IMR-90 (cell line): ENCODE measurements at regions not wholly inside any gene's neighbourhood (a gene's known extent, or its start where the extent isn't known, plus 50 kb on each side); places are given as distances from the start of the nearest gene placed in this dataset.
A peak's percentile ranks its signal among the peaks of the same experiment; 100 is the strongest.

ENCODE experiments used
- ATAC-seq: fragments of 200-7000 bp; cut with Tn5 transposase; 2 replicates; pipeline ENCODE4 v1.9.1; 2020; ENCODE audit warnings: low read depth, mild to moderate bottlenecking, moderate library complexity
- BruUV-seq: library from RNA; stranded (reverse); fragments of 400-500 nt; replicated peaks from 2 replicates; lab custom pipeline; 2021; lab: Mats Ljungman, UMichigan
- CTCF ChIA-PET: fragments of 300-600 bp; formaldehyde crosslinking; extraction: SDS; loops from one replicate; lab custom pipeline; 2021; ENCODE audit warnings: antibody characterized with exemption; lab: Yijun Ruan, JAX
- POLR2A ChIA-PET: fragments of 300-600 bp; sonication (Branson Sonifier 250); formaldehyde crosslinking; loops from one replicate; lab custom pipeline; 2022; ENCODE audit warnings: antibody characterized with exemption; ENCODE audit not compliant: unreplicated experiment; lab: Charles Lee
- DNase-seq: peaks from one replicate; pipeline ENCODE4 v3.0.0; 2013
- H2AFZ ChIP-seq: replicated peaks from 2 replicates; pipeline ENCODE3; 2013; ENCODE audit warnings: low read length, mild to moderate bottlenecking; ENCODE audit not compliant: poor library complexity
- H2AK5ac ChIP-seq: 2 replicates; pipeline ENCODE4 v1.6.1; 2013; ENCODE audit warnings: low read depth, low read length, inconsistent platforms
- H2AK9ac ChIP-seq: replicated peaks from 2 replicates; pipeline ENCODE3; 2013; ENCODE audit warnings: mild to moderate bottlenecking, low read depth, low read length, moderate library complexity; ENCODE audit not compliant: poor library complexity
- H2BK120ac ChIP-seq: 2 replicates; pipeline ENCODE4 v1.6.1; 2013; ENCODE audit warnings: low read depth, low read length, inconsistent platforms
- H2BK15ac ChIP-seq: 3 replicates; pipeline ENCODE4 v1.6.1; 2013; ENCODE audit warnings: low read depth, low read length, inconsistent platforms
- H2BK20ac ChIP-seq: 2 replicates; pipeline ENCODE4 v1.6.1; 2013; ENCODE audit warnings: low read depth, mild to moderate bottlenecking, inconsistent platforms, low read length, moderate library complexity
- H2BK5ac ChIP-seq: 2 replicates; pipeline ENCODE4 v1.6.1; 2013; ENCODE audit warnings: mild to moderate bottlenecking, low read depth, low read length, inconsistent platforms; ENCODE audit not compliant: poor library complexity, severe bottlenecking
- H3K14ac ChIP-seq: replicated peaks from 2 replicates; pipeline ENCODE4 v1.6.1; 2013; ENCODE audit warnings: low read depth, low read length, inconsistent platforms
- H3K18ac ChIP-seq: 2 replicates; pipeline ENCODE4 v1.6.1; 2013; ENCODE audit warnings: low read depth, low read length, control low read depth
- H3K23ac ChIP-seq: 2 replicates; pipeline ENCODE4 v1.6.1; 2013; ENCODE audit warnings: low read depth, low read length, inconsistent platforms
- H3K27ac ChIP-seq: 2 replicates; pipeline ENCODE4 v1.5.1; 2013; ENCODE audit warnings: mild to moderate bottlenecking, control low read depth, low read length; ENCODE audit not compliant: insufficient read depth
- H3K27me3 ChIP-seq: 2 replicates; pipeline ENCODE4 v1.6.1; 2013; ENCODE audit warnings: low read length; ENCODE audit not compliant: control insufficient read depth, insufficient read depth
- H3K36me3 ChIP-seq: 2 replicates; pipeline ENCODE4 v1.6.1; 2013; ENCODE audit warnings: low read length, mixed read lengths; ENCODE audit not compliant: control insufficient read depth, insufficient read depth
- H3K4ac ChIP-seq: 2 replicates; pipeline ENCODE4 v1.6.1; 2013; ENCODE audit warnings: low read depth, low read length, inconsistent platforms
- H3K4me1 ChIP-seq: 2 replicates; pipeline ENCODE4 v1.6.1; 2013; ENCODE audit warnings: low read length, mixed read lengths; ENCODE audit not compliant: control insufficient read depth, insufficient read depth
- H3K4me2 ChIP-seq: 2 replicates; pipeline ENCODE4 v1.6.1; 2013; ENCODE audit warnings: low read depth, mild to moderate bottlenecking, control low read depth, low read length, moderate library complexity
- H3K4me3 ChIP-seq: 2 replicates; pipeline ENCODE4 v1.5.1; 2013; ENCODE audit warnings: low read depth, mild to moderate bottlenecking, control low read depth, low read length, moderate library complexity; ENCODE audit not compliant: insufficient read depth
- H3K56ac ChIP-seq: 2 replicates; pipeline ENCODE4 v1.6.1; 2013; ENCODE audit warnings: low read length, inconsistent platforms; ENCODE audit not compliant: insufficient read depth; ENCODE audit errors: extremely low read depth
- H3K79me1 ChIP-seq, 2 experiments: 2 replicates each; pipeline ENCODE4 v1.6.1; 2013; ENCODE audit warnings: low read length in 2 of 2, inconsistent platforms in 1 of 2, low read depth in 1 of 2
- H3K9ac ChIP-seq: 2 replicates; pipeline ENCODE4 v1.6.1; 2013; ENCODE audit warnings: low read depth, low read length, control low read depth
- H3K9me1 ChIP-seq: 2 replicates; pipeline ENCODE4 v1.6.1; 2013; ENCODE audit warnings: low read length, inconsistent platforms; ENCODE audit not compliant: insufficient read depth
- H3K9me3 ChIP-seq: 2 replicates; pipeline ENCODE4 v1.6.1; 2013; ENCODE audit warnings: low read length; ENCODE audit not compliant: control insufficient read depth, insufficient read depth
- H4K20me1 ChIP-seq: 2 replicates; pipeline ENCODE4 v1.6.1; 2013; ENCODE audit warnings: low read length, inconsistent platforms; ENCODE audit not compliant: insufficient read depth
- H4K5ac ChIP-seq: 2 replicates; pipeline ENCODE4 v1.6.1; 2013; ENCODE audit warnings: mild to moderate bottlenecking, low read depth, low read length, control low read depth
- H4K8ac ChIP-seq, 2 experiments: 2 replicates each; pipeline ENCODE4 v1.6.1; 2013; ENCODE audit warnings: low read depth in 2 of 2, low read length in 2 of 2, control low read depth in 1 of 2, inconsistent platforms in 1 of 2
- H4K91ac ChIP-seq: 2 replicates; pipeline ENCODE4 v1.6.1; 2013; ENCODE audit warnings: low read depth, low read length, inconsistent platforms; ENCODE audit not compliant: insufficient read depth
- BHLHE40 ChIP-seq: fragments of 150-350 bp; IDR thresholded peaks from 2 replicates; pipeline ENCODE4 v1.6.1; 2016; ENCODE audit warnings: mild to moderate bottlenecking, low read depth, low read length
- CEBPB ChIP-seq: IDR thresholded peaks from 2 replicates; pipeline ENCODE4 v1.6.1; 2012; ENCODE audit warnings: low read depth, low read length, improper control_type of control experiment
- CHD1 ChIP-seq: IDR thresholded peaks from 2 replicates; pipeline ENCODE4 v1.6.1; 2012; ENCODE audit warnings: low read depth, low read length, improper control_type of control experiment
- CTCF ChIP-seq: conservative IDR thresholded peaks from 2 replicates; pipeline ENCODE4 v1.5.1; 2012; ENCODE audit warnings: mild to moderate bottlenecking, low read depth, low read length, improper control_type of control experiment
- FOS ChIP-seq: fragments of 150-350 bp; IDR thresholded peaks from 2 replicates; pipeline ENCODE4 v1.6.1; 2016; ENCODE audit warnings: low read depth, low read length
- MAFK ChIP-seq: IDR thresholded peaks from 2 replicates; pipeline ENCODE4 v1.6.1; 2012; ENCODE audit warnings: low read depth, low read length, improper control_type of control experiment
- MAZ ChIP-seq: IDR thresholded peaks from 2 replicates; pipeline ENCODE4 v1.6.1; 2012; ENCODE audit warnings: low read depth, mild to moderate bottlenecking, low read length, improper control_type of control experiment, moderate library complexity, borderline replicate concordance
- MXI1 ChIP-seq: IDR thresholded peaks from 2 replicates; pipeline ENCODE4 v1.6.1; 2012; ENCODE audit warnings: low read depth, mild to moderate bottlenecking, low read length, moderate library complexity, borderline replicate concordance
- NFE2L2 ChIP-seq: fragments of 150-350 bp; IDR thresholded peaks from 2 replicates; pipeline ENCODE4 v1.6.1; 2016; ENCODE audit warnings: low read depth, mild to moderate bottlenecking, low read length
- POLR2A ChIP-seq: IDR thresholded peaks from 2 replicates; pipeline ENCODE4 v1.6.1; 2012; ENCODE audit warnings: mild to moderate bottlenecking, low read depth, low read length
- RAD21 ChIP-seq: IDR thresholded peaks from 2 replicates; pipeline ENCODE4 v1.6.1; 2012; ENCODE audit warnings: low read length, improper control_type of control experiment
- RCOR1 ChIP-seq: IDR thresholded peaks from 2 replicates; pipeline ENCODE4 v1.6.1; 2012; ENCODE audit warnings: mild to moderate bottlenecking, low read length, improper control_type of control experiment; ENCODE audit not compliant: insufficient replicate concordance
- RFX5 ChIP-seq: IDR thresholded peaks from 2 replicates; pipeline ENCODE4 v1.8.0; 2012; ENCODE audit warnings: low read depth, mild to moderate bottlenecking, low read length, moderate library complexity
- SMC3 ChIP-seq: fragments of 150-350 bp; IDR thresholded peaks from 2 replicates; pipeline ENCODE4 v1.6.1; 2016; ENCODE audit warnings: low read depth, mild to moderate bottlenecking, antibody characterized with exemption, low read length, moderate library complexity
- USF2 ChIP-seq: fragments of 150-350 bp; IDR thresholded peaks from 2 replicates; pipeline ENCODE4 v1.6.1; 2017; ENCODE audit warnings: mild to moderate bottlenecking, antibody characterized with exemption, low read length, low read depth
- WGBS, 2 experiments: methylation state at CpG; one replicate each; pipeline versions ENCODE4 v1.1.5 to v1.1.7; 2013; ENCODE audit warnings: missing lambda C conversion rate in 2 of 2; ENCODE audit not compliant: insufficient read length in 1 of 2; ENCODE audit errors: extremely low coverage in 2 of 2; 5-methylcytosine and 5-hydroxymethylcytosine counted together
- dilution Hi-C: fragments of 300-500 bp; cut with HindIII; formaldehyde crosslinking; loops from one replicate; pipeline ENCODE4 v1.14.3; 2018; ENCODE audit warnings: low sequenced_read_pairs; ENCODE audit not compliant: unreplicated experiment
- in situ Hi-C: fragments of 300-500 bp; cut with MboI; formaldehyde crosslinking; loops from 3 replicates; pipeline ENCODE4 v1.14.3; 2019; ENCODE audit warnings: low sequenced_read_pairs, inconsistent platforms, mixed read lengths
- intact Hi-C: fragments of 100-400 bp; cut with micrococcal nuclease; formaldehyde crosslinking; loops from 2 replicates; pipeline ENCODE4 v1.10.0; 2022
- TF ChIP-seq, protein P1 (sequence below): fragments of 150-350 bp; IDR thresholded peaks from 2 replicates; pipeline ENCODE4 v1.6.1; 2016; ENCODE audit warnings: low read depth, mild to moderate bottlenecking, low read length, moderate library complexity, borderline replicate concordance

GRCh38 chr11:130642994-130643393 lies 194.5 kb downstream of the ADAMTS15 start:
- Histone ChIP-seq H3K56ac (no peak overlapping the region), H3K9ac (no peak overlapping the region), H2BK20ac (0 out of 2 replicates have a peak overlapping the region, but pooled peaks have one; percentile 56), H4K20me1 (no peaks in the 10 kb centered on the region), H2AK9ac (no peak overlapping the region), H3K4me2 (no peak overlapping the region), H3K27me3 (no peaks in the 10 kb centered on the region), H3K4me3 (no peak overlapping the region), H2BK15ac (no peak overlapping the region), H2AFZ (no peak overlapping the region), H3K79me1 (no peaks in the 10 kb centered on the region), H4K8ac (no peak overlapping the region), H3K23ac (no peak overlapping the region), H4K91ac (no peak overlapping the region), H3K14ac (no peak overlapping the region), H3K4me1 (peaks cover 18% of the 10 kb centered on the region; the same call in 1 of the 2 replicates), H3K18ac (no peak overlapping the region; the same call in 1 of the 2 replicates), H3K27ac (no peak overlapping the region), H4K5ac (no peak overlapping the region), H3K9me1 (peaks cover 23% of the 10 kb centered on the region; the same call in 1 of the 2 replicates), H2BK120ac (no peak overlapping the region), H2BK5ac (no peak overlapping the region), H3K36me3 (no peaks in the 10 kb centered on the region), H2AK5ac (no peak overlapping the region; the same call in 1 of the 2 replicates), H3K4ac (no peak overlapping the region), H3K9me3 (no peaks in the 10 kb centered on the region)
- in situ Hi-C loops, result no loop called here
- no peak for TF ChIP-seq USF2
- TF ChIP-seq CTCF, result no peak
- TF ChIP-seq MAZ, result no peak
- no peak for TF ChIP-seq SMC3
- no peak for TF ChIP-seq NFE2L2
- TF ChIP-seq RAD21, result no peak
- TF ChIP-seq RCOR1, result no peak
- no peak for TF ChIP-seq MXI1
- TF ChIP-seq CHD1, result no peak
- TF ChIP-seq CEBPB, result no peak
- TF ChIP-seq FOS, result no peak
- no peak for TF ChIP-seq RFX5
- TF ChIP-seq, protein P1, sequence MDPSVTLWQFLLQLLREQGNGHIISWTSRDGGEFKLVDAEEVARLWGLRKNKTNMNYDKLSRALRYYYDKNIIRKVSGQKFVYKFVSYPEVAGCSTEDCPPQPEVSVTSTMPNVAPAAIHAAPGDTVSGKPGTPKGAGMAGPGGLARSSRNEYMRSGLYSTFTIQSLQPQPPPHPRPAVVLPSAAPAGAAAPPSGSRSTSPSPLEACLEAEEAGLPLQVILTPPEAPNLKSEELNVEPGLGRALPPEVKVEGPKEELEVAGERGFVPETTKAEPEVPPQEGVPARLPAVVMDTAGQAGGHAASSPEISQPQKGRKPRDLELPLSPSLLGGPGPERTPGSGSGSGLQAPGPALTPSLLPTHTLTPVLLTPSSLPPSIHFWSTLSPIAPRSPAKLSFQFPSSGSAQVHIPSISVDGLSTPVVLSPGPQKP, result no peak
- no peak for TF ChIP-seq BHLHE40
- no peak for TF ChIP-seq POLR2A
- no peak for TF ChIP-seq MAFK
- ATAC-seq (no peak), DNase-seq (no peak)
- ChIA-PET POLR2A (no interaction called here), CTCF (no interaction called here)
- no TSS peak for BruUV-seq
- no CpG with 5 or more reads among the region's 1 CpG for WGBS, 2 experiments
- intact Hi-C loops, result no loop called here
- dilution Hi-C loops, result no loop called here
